Iris pigment epithelial cell (primary cell): ENCODE measurements at regions not wholly inside any gene's neighbourhood (a gene's known extent, or its start where the extent isn't known, plus 50 kb on each side); places are given as distances from the start of the nearest gene placed in this dataset.
A peak's percentile ranks its signal among the peaks of the same experiment; 100 is the strongest.

Experiments
- DNase-seq: peaks from one replicate; pipeline ENCODE4 v3.0.0-alpha.2; 2011; ENCODE audit warnings: low read depth

- DNase-seq: no peak
Observed at GRCh38 chr12:63228853-63229252, 77.9 kb upstream of the AVPR1A start.

- DNase-seq: no peak
Observed at GRCh38 chr12:63226792-63227463, 75.9 kb upstream of the AVPR1A start.

- DNase-seq: no peak
Observed at GRCh38 chr12:63224396-63224795, 73.4 kb upstream of the AVPR1A start.

GRCh38 chr12:63223128-63223527, 72.1 kb upstream of the AVPR1A start:
- DNase-seq: no peak

DNA sequence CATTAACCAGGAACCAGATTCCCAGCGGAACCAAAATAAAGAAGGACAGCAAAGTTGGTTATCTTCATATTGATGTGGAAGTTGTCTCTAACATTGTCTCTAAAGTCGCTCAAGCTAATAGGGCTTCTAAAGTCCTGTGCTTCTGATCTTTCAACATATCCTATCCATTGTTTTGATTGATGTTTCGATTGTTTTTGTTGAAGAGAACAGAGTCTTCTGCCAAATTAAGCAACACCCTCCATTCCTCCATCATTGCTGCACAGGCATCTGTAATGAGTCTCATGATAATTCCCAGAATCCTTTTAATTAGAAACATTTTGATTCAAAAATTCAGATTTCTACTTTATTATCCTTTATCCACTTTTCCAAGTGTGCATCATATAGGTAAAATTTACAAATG, 71.6 kb upstream of the AVPR1A start:
- no peak for DNase-seq

DNA sequence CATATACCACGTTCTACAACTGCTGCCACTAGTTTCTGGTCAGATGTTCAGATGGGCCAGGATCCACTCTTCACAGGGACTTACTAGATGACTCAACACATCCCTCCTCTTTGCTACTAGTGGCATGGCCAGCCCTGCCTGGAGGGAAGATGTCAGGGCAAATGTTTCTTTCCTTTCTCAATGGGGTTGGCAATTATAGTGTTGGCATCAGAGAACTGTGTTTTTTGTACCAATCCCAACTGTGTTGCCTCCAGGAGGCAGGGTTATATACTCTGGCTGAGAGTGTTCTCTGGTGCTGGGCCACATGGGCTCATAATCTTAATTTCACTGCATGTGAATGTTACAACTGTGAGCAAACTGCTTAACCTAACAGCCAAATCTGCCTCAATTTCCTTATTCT, 69.9 kb upstream of the AVPR1A start:
- no peak for DNase-seq

DNA sequence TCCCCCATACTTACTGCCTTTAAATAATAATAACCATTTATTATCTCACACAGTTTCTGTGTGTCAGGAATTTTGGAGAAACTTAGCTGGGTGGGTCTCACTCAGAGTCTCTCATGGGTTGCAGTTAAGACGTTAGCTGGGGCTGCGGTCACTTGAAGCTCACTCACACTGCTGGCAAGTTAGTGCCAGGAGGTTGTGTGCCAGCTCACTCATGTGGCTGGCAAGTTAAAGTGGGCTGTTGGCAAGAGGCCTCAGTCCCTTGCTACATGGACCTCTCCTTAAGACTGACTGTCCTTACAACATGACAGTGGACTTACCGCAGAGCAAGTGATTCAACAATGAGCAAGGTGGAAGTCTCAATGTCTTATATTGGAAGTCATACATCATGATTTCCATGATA, 61.3 kb upstream of the AVPR1A start:
- no peak for DNase-seq

GRCh38 chr12:63208956-63209355, 58.0 kb upstream of the AVPR1A start:
- DNase-seq: peak; percentile 28

DNA sequence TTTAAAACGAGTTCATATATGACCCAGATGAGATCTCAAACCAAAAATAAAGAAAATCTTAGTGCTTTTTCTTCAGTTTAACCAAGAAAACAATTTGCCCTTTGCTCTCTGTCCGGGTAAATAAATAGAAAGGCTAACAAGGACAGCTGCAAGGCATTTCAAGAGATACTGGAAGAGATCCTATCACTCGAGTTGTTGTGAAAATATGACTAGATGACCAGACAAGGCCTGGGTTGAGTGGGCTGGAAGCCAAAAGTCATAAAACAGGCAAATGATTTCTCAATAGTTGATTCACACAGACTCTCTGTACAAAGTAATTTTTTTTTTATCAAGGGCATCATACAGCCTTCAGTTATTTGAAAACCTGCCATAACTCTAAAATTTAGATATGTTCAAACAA, 55.9 kb upstream of the AVPR1A start:
- peak; percentile 59 for DNase-seq

DNA sequence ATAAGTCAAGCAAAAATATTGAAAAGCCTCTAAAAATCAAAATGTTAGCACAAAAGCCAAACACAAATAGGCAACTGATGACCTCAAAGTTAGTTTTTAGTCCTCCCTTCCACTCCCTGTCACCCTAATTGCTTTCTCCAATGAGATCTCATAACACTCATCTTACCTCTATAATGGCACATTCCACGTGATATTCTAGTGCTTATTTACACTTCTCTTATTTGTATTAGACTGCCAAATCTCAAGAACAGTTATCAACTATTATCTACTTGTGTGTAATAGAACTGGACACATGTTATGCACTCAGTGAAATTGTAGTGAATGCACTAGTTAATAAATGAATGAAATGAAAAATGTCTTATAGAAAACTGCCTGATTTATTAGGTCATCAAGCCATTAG, 55.5 kb upstream of the AVPR1A start:
- no peak for DNase-seq
